ENCODE measurements at regions not wholly inside any gene's neighbourhood (a gene's known extent, or its start where the extent isn't known, plus 50 kb on each side); places are given as distances from the start of the nearest gene placed in this dataset.

DNA sequence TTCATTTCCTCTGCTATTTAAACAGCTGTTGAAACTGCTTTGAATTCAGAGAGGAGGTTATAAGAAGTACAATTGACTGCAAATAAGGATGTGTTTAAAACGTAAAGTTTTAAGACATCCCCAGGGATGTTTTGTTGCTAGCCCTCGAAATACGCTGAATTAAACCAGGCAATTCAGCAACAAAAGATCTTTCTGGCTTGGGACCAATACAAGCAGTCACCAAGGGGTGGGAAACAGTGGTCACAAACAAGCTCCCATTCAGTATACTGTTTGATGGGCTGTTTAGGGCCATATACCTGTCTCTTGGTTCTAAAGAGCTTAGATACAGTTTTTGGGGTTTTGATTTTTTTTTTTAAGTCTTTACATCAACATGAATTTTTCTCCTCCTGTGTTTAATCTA, 446.3 kb upstream of the POT1 start:
- TF ChIP-seq EZH2 (IDR thresholded peaks at IDR 0.05; ENCODE audit: borderline replicate concordance, low read length) (no peak), CTCF (IDR thresholded peaks at IDR 0.05; ENCODE audit: low read length) (no peak)
- no peaks in the 10 kb centered on the region for H3K36me3 ChIP-seq (ENCODE audit: insufficient read depth, low read length)
- no peaks in the 10 kb centered on the region for H3K9me2 ChIP-seq (ENCODE audit: low read depth, low read length)
- no peaks in the 10 kb centered on the region for H3F3A ChIP-seq (ENCODE audit: insufficient read depth, low read length)
- no peak overlapping the region for H3K4me2 ChIP-seq (ENCODE audit: low read length)
- no peaks in the 10 kb centered on the region for H3K9me3 ChIP-seq (ENCODE audit: low read length)
- H3K27me3 ChIP-seq (ENCODE audit: insufficient read depth, low read length): no peaks in the 10 kb centered on the region
- H3K79me2 ChIP-seq (ENCODE audit: insufficient read depth, low read length): no peaks in the 10 kb centered on the region
- H3K4me3 ChIP-seq (ENCODE audit: low read depth, low read length, poor library complexity, severe bottlenecking): no peak overlapping the region
- H2AFZ ChIP-seq (ENCODE audit: low read length): no peak overlapping the region
- no peaks in the 10 kb centered on the region for H3K4me1 ChIP-seq (ENCODE audit: insufficient read depth, low read length, severe bottlenecking)
- no peaks in the 10 kb centered on the region for H4K20me1 ChIP-seq (ENCODE audit: insufficient read depth, low read length)
- H3K9ac ChIP-seq (ENCODE audit: low read length): no peak overlapping the region
- no peak overlapping the region for H3K27ac ChIP-seq (ENCODE audit: low read depth, low read length, poor library complexity, severe bottlenecking)

DNA sequence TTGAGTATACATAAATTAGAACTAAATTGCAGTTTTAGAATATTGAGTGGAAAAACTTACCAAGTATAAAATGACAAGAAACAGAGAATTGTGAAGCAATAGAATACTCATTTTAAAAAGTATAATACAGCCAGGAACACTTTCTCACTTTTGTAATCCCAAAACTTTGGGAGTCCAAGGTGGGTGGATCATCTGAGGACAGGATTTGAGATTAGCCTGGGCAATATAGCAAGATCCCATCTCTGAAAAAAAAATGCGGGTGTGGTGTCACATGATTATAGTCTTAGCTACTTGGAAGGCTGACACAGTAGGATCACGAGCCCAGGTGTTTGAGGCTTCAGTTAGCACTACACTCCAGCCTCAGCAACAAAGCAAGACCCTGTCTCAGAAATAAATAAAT, 440.9 kb upstream of the POT1 start:
- Histone ChIP-seq H3K36me3 (ENCODE audit: insufficient read depth, low read length) (no peaks in the 10 kb centered on the region), H3K9me3 (ENCODE audit: low read length) (no peaks in the 10 kb centered on the region), H3K79me2 (ENCODE audit: insufficient read depth, low read length) (no peaks in the 10 kb centered on the region), H3K4me3 (ENCODE audit: low read depth, low read length, poor library complexity, severe bottlenecking) (no peak overlapping the region), H4K20me1 (ENCODE audit: insufficient read depth, low read length) (no peaks in the 10 kb centered on the region), H3K9me2 (ENCODE audit: low read depth, low read length) (no peaks in the 10 kb centered on the region), H3K4me1 (ENCODE audit: insufficient read depth, low read length, severe bottlenecking) (no peaks in the 10 kb centered on the region), H3K27me3 (ENCODE audit: insufficient read depth, low read length) (no peaks in the 10 kb centered on the region), H2AFZ (ENCODE audit: low read length) (no peak overlapping the region), H3K27ac (ENCODE audit: low read depth, low read length, poor library complexity, severe bottlenecking) (no peak overlapping the region), H3K4me2 (ENCODE audit: low read length) (no peak overlapping the region), H3K9ac (ENCODE audit: low read length) (no peak overlapping the region), H3F3A (ENCODE audit: insufficient read depth, low read length) (no peaks in the 10 kb centered on the region)
- no peak for TF ChIP-seq CTCF (IDR thresholded peaks at IDR 0.05; ENCODE audit: low read length)
- no peak for TF ChIP-seq EZH2 (IDR thresholded peaks at IDR 0.05; ENCODE audit: borderline replicate concordance, low read length)

- Histone ChIP-seq H3K4me3 (ENCODE audit: low read depth, low read length, poor library complexity, severe bottlenecking) (no peak overlapping the region), H4K20me1 (ENCODE audit: insufficient read depth, low read length) (no peaks in the 10 kb centered on the region), H3K79me2 (ENCODE audit: insufficient read depth, low read length) (no peaks in the 10 kb centered on the region), H3K36me3 (ENCODE audit: insufficient read depth, low read length) (no peaks in the 10 kb centered on the region), H3F3A (ENCODE audit: insufficient read depth, low read length) (no peaks in the 10 kb centered on the region), H3K4me1 (ENCODE audit: insufficient read depth, low read length, severe bottlenecking) (no peaks in the 10 kb centered on the region), H2AFZ (ENCODE audit: low read length) (no peak overlapping the region), H3K27ac (ENCODE audit: low read depth, low read length, poor library complexity, severe bottlenecking) (no peak overlapping the region), H3K9ac (ENCODE audit: low read length) (no peak overlapping the region), H3K27me3 (ENCODE audit: insufficient read depth, low read length) (no peaks in the 10 kb centered on the region), H3K9me2 (ENCODE audit: low read depth, low read length) (no peaks in the 10 kb centered on the region), H3K9me3 (ENCODE audit: low read length) (no peaks in the 10 kb centered on the region), H3K4me2 (ENCODE audit: low read length) (no peak overlapping the region)
- TF ChIP-seq EZH2 (IDR thresholded peaks at IDR 0.05; ENCODE audit: borderline replicate concordance, low read length) (no peak), CTCF (IDR thresholded peaks at IDR 0.05; ENCODE audit: low read length) (no peak)
These were observed 434.2 kb upstream of the POT1 start for GRCh38 chr7:125363873-125364272.

Measured in OCI-LY1 (cell line).